Stromal cell of bone marrow (primary cell): ENCODE measurements at regions not wholly inside any gene's neighbourhood (a gene's known extent, or its start where the extent isn't known, plus 50 kb on each side); places are given as distances from the start of the nearest gene placed in this dataset.

ENCODE experiments used
- DNase-seq: peaks from one replicate; pipeline ENCODE4 v3.0.0-alpha.2; 2012; ENCODE audit warnings: low read depth

DNA sequence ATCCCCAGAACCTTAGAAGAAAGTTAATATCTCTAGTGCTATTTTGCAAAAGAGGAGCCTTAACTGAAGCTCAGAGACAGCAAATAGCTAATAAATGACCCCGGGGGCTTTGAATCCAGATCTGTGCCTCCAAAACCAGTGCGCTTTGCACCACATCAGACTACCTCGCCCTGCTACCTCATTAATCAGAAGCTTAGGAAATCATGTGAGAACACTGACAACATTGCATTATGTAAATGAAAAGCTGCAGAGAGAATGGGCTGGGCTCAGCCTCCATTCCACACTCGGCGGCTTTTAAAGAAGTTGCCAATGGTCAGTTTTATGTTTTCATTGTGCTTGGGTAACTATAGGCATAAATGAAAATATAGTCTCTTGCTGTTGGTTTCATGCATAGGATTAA is 54.0 kb upstream of the STMND1 start:
- no peak for DNase-seq

DNA sequence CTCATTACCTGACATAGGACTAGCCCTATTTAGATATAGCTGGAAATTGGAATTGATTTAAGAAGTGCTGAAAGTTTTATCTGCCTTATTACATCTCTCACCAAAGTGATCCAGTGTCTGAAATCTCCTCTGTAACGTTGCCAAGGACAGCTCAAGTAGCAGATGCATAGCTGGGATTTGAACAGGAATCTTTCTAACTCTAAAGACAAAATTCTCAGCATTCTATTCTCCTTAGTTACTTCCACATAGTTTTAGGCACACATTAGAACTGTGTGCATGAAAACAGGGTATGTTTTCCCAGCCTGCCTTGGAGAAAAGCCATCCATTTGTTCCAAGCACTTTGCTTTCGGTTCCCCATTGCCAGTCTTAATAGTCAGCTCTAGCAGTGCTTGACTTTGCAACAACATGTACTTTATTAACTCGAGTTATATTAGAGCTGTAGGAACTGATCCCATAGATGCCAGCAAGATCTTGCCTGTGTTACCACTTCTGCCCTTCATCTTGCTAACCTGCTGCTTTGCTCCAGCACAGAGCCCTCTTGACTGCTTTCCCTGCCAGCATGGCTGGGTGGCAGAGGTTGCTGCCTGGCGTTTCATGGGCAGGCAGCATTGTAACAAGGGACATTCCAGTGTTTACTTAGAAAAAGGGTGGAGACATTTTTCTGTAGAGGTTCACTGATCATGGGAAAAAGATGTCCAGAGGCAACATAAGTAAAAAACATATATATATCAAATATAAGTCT is 56.1 kb upstream of the STMND1 start:
- DNase-seq: peak; percentile 21

GRCh38 chr6:17043148-17043522 is 58.7 kb upstream of the STMND1 start:
- no peak for DNase-seq

GRCh38 chr6:17042422-17043147 is 59.3 kb upstream of the STMND1 start:
- DNase-seq: peak; percentile 14

- no peak for DNase-seq
Measured at GRCh38 chr6:17039266-17039665, 62.6 kb upstream of the STMND1 start.

DNA sequence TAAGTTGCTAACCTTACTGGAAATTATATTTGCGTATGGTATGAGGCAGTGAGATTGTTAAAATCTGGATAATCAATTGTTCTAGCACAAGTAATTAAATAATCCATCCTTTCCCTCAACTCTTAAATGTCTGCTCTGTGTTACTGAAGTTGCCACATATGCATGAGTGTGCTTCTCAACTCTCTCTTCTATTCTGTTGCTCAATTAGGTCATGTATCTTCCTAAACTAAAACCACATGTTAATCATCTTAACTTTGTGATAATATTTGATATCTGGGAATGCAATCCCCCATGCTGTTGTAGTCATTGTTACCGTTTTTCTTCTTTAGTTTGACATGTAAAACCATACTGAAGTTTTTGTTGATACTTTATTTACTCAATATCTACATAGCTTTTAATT is 63.5 kb upstream of the STMND1 start:
- DNase-seq: no peak

DNA sequence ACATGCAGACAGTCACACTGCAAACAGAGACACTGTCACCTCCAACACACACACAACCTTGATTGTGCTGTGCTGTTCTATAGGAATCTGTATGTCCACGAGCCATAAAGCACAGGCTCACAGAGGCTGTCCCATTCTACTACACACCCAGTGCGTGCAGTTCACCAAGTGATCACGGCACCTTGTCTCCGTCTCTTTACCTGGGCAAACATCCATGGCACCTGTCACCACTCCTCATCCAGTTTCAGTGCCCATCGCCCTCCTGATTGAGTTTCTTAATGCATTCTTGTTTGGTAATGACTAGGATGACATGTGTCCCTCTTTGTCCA is 65.8 kb upstream of the STMND1 start:
- no peak for DNase-seq

- DNase-seq: no peak
Measured at GRCh38 chr6:17035257-17036064, 66.4 kb upstream of the STMND1 start.

GRCh38 chr6:17033746-17034145 is 68.1 kb upstream of the STMND1 start:
- DNase-seq: no peak

DNA sequence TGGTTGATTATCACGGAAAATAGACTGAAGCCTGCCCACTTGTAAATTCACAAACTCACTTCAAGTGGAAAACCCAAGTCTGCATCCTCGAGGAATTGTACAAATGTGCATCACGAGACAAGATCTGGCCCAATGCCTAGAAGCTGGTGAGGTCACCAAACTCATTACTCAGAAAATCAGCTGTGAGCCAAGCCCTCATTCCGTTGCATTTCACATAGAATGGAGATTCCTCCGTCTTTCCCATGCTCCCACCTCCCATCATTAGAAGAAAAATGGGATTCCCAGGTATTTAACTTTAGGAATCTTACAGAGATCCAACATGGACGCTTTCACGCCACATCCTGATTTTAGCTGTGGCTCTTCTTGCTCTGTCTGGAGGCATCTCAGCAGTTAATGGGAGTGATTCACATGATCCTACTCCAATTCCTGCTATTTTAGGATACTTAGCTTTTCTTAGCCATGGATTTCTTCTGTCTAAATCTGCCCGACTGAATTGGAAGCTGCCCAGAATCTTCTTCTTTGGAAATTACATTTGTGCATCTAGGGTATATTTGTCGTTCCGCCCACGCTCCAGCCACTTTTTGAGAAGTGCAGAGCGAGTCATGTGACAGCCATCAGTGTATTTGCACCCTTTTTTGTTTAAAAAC is 68.7 kb upstream of the STMND1 start:
- DNase-seq: peak; percentile 92

- no peak for DNase-seq
Measured at GRCh38 chr6:17032590-17032987, 69.3 kb upstream of the STMND1 start.

- DNase-seq: no peak
Measured at GRCh38 chr6:17031961-17032360, 69.9 kb upstream of the STMND1 start.

DNA sequence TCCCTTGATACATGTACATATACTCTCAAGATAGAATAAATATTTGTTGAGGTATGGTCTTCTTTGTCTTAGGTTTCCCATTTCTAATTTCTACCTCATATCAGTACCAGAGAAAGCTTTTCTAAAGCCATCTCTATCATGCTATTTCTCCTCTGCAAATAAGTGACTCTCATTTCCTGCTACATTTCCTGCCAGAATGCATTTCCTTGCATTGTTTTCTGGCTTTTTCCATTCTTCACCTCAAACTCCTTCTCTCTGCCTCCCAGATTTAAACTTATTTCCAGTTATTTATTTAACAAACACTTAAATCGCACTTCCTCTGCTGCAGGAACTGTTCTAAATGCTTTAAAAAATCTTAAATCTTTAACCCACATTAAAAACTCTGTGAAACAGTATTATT is 74.4 kb upstream of the STMND1 start:
- DNase-seq: no peak

DNA sequence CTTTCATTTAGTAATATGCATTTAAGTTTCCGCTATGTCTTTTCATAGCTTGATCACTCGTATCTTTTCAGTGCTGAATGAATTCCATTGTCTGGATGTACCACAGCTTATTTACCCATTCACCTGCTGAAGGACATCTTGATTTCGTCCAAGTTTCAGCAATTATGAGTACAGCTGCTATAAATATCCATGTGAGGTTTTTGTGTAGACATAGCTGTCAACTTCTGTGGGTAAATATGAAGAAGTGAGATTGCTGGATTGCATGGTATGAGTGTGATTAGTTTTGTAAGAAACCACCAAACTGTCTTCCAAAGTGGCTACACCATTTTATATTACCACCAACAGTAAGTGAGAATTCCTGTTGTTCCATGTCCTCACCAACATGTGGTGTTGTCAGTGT is 79.2 kb upstream of the STMND1 start:
- no peak for DNase-seq

- DNase-seq: peak; percentile 51
Measured at GRCh38 chr6:17021539-17021889, 80.3 kb upstream of the STMND1 start.

- DNase-seq: no peak
Measured at GRCh38 chr6:17020889-17021538, 80.8 kb upstream of the STMND1 start.

DNA sequence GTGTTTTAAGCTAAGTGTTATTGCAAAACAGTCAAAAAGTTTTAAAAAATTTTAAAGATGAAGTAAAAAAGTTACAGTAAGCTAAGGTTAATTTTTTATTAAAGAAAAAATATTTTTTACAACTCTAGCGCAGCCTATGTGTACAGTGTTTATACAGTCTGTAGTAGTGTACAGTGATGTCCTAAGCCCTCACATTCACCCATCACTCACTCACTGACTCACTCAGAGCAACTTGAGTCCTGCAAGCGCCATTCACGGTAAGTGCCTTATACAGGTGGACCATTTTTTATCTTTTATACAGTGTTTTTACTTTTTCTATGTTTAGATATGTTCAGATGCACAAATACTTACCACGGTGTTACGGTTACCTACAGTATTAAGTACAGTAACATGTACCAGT is 83.4 kb upstream of the STMND1 start:
- DNase-seq: no peak

DNA sequence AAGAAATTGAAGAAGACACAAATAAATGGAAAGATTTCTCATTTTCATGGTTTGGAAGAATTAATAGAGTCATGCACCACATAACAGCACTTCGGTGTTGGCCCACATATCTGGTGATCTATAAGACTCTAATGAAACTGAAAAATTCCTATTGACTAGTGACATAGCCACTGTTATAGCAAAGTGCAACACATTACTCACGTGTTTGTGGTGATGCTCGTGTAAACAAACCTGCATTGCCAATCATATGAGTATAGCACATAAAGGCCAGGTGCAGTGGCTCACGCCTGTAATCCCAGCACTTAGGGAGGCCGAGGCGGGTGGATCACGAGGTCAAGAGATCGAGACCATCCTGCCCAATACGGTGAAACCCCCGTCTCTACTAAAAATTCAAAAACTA is 84.4 kb upstream of the STMND1 start:
- DNase-seq: no peak

GRCh38 chr6:17015551-17016381 is 86.1 kb upstream of the STMND1 start:
- no peak for DNase-seq

- DNase-seq: peak; percentile 63
Measured at GRCh38 chr6:17015144-17015543, 86.7 kb upstream of the STMND1 start.

- peak; percentile 52 for DNase-seq
Measured at GRCh38 chr6:17013701-17014100, 88.1 kb upstream of the STMND1 start.
